Kidney (tissue), 13 donors: ENCODE measurements at regions not wholly inside any gene's neighbourhood (a gene's known extent, or its start where the extent isn't known, plus 50 kb on each side); places are given as distances from the start of the nearest gene placed in this dataset.

ENCODE experiments used
- DNase-seq, 5 donors: peaks; one replicate each; pipeline ENCODE4 v3.0.0-alpha.2; 2013 to 2020
- FAIRE-seq: peaks from 2 replicates; lab custom pipeline; 2012; peaks lifted over from hg19 to GRCh38; lab: Jason Lieb, UNC
- H3K27ac ChIP-seq, 2 donors: one replicate each; pipeline ENCODE4 v1.7.0; 2013; ENCODE audit warnings: low read depth in 2 of 2, low read length in 2 of 2, inconsistent platforms in 1 of 2
- H3K27me3 ChIP-seq: one replicate; pipeline ENCODE4 v1.7.1; 2013; ENCODE audit warnings: low read length, inconsistent platforms; ENCODE audit not compliant: control insufficient read depth, insufficient read depth
- H3K36me3 ChIP-seq, 3 donors: one replicate each; pipeline versions ENCODE4 v1.7.0 to v1.7.1; 2013; ENCODE audit warnings: low read length in 3 of 3, control low read depth in 1 of 3, inconsistent platforms in 1 of 3; ENCODE audit not compliant: insufficient read depth in 3 of 3, control insufficient read depth in 2 of 3
- H3K4me1 ChIP-seq, 3 donors: one replicate each; pipeline versions ENCODE4 v1.7.0 to v1.7.1; 2013; ENCODE audit warnings: low read length in 3 of 3, inconsistent platforms in 1 of 3, low read depth in 1 of 3; ENCODE audit not compliant: control insufficient read depth in 2 of 3, insufficient read depth in 2 of 3
- H3K4me3 ChIP-seq, 3 donors: one replicate each; pipeline versions ENCODE4 v1.7.0 to v1.8.1; 2013; ENCODE audit warnings: low read length in 3 of 3, control low read depth in 1 of 3, inconsistent platforms in 1 of 3
- H3K9ac ChIP-seq, 3 donors: one replicate each; pipeline versions ENCODE4 v1.7.0 to v1.7.1; 2013; ENCODE audit warnings: low read length in 3 of 3, control low read depth in 1 of 3, inconsistent platforms in 1 of 3
- H3K9me3 ChIP-seq, 3 donors: one replicate each; pipeline versions ENCODE4 v1.7.0 to v1.7.1; 2013; ENCODE audit warnings: low read length in 3 of 3, control low read depth in 1 of 3, inconsistent platforms in 1 of 3; ENCODE audit not compliant: control insufficient read depth in 2 of 3, insufficient read depth in 1 of 3
- intact Hi-C: fragments of 100-400 bp; cut with DNase I; formaldehyde crosslinking; loops from one replicate; pipeline ENCODE4 v1.11.1; 2022
- TF ChIP-seq, protein P1 (sequence below): IDR thresholded peaks from 3 replicates; pipeline ENCODE4 v1.5.1; 2012; ENCODE audit warnings: mild to moderate bottlenecking, moderate library complexity, borderline replicate concordance; ENCODE audit not compliant: insufficient read depth; ENCODE audit errors: extremely low read depth
- donor health status: control.
- donor health status: control.
- donor health status: control.
- donor health status: control.
- donor health status: control.
- donor health status: DM: yes; HTN: yes; CAD: no.
- donor health status: Normal renal cell carcinoma (clear cell type).

DNA sequence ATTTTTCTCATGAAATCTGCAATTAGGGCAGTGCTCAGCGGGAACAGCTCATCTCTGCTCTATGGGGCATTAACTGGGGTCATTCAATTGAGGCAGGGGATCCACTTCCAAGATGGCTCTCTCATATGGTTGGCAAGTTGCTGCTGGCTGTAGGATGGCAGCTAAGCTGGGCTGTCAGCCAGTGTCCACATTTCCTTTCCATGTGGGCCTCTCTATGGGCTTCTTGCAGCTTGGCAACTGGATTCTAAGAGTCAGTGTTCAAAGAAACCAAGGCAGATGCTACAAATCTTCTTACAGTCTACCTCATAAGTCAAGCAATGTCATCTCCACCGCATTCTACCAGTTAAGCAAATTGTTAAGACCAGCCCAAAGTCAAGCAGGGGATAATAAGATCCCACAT is 50.3 kb upstream of the TMCC3 start:
- intact Hi-C loops: no loop called here
- Histone ChIP-seq H3K4me3 (no peak overlapping the region), H3K9ac (no peak overlapping the region), H3K27me3 (no peaks in the 10 kb centered on the region), H3K27ac (no peak overlapping the region), H3K36me3 (no peaks in the 10 kb centered on the region), H3K9me3 (no peaks in the 10 kb centered on the region), H3K4me1 (peaks cover 3 to 5% (median 4%) of the 10 kb centered on the region in 3 donors)
- DNase-seq (no peak), FAIRE-seq (no peak)
- TF ChIP-seq, protein P1, sequence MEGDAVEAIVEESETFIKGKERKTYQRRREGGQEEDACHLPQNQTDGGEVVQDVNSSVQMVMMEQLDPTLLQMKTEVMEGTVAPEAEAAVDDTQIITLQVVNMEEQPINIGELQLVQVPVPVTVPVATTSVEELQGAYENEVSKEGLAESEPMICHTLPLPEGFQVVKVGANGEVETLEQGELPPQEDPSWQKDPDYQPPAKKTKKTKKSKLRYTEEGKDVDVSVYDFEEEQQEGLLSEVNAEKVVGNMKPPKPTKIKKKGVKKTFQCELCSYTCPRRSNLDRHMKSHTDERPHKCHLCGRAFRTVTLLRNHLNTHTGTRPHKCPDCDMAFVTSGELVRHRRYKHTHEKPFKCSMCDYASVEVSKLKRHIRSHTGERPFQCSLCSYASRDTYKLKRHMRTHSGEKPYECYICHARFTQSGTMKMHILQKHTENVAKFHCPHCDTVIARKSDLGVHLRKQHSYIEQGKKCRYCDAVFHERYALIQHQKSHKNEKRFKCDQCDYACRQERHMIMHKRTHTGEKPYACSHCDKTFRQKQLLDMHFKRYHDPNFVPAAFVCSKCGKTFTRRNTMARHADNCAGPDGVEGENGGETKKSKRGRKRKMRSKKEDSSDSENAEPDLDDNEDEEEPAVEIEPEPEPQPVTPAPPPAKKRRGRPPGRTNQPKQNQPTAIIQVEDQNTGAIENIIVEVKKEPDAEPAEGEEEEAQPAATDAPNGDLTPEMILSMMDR: no peak
